OCI-LY3 (cell line): ENCODE measurements at regions not wholly inside any gene's neighbourhood (a gene's known extent, or its start where the extent isn't known, plus 50 kb on each side); places are given as distances from the start of the nearest gene placed in this dataset.

Experiments used
- CTCF ChIP-seq: fragments of 200-600, 300-600 bp; sonication (generic); IDR thresholded peaks from 2 replicates; pipeline ENCODE4 v1.5.1; 2014; ENCODE audit warnings: antibody characterized with exemption, low read length, low read depth
- EZH2phosphoT487 ChIP-seq: fragments of 200-600 bp; shearing (Covaris generic); IDR thresholded peaks from 2 replicates; pipeline ENCODE4 v1.6.1; 2018; ENCODE audit warnings: antibody characterized with exemption, mixed run types, low read depth

- TF ChIP-seq EZH2phosphoT487 (no peak), CTCF (no peak)
Measured at GRCh38 chr9:126183266-126183665, 143.4 kb upstream of the MVB12B start.
